Type B pancreatic cell (in vitro differentiated cells): ENCODE measurements at regions not wholly inside any gene's neighbourhood (a gene's known extent, or its start where the extent isn't known, plus 50 kb on each side); places are given as distances from the start of the nearest gene placed in this dataset.
A peak's percentile ranks its signal among the peaks of the same experiment; 100 is the strongest.

Experiments used
- DNase-seq: peaks from one replicate; pipeline ENCODE4 v3.0.0; 2021; ENCODE audit warnings: mixed read lengths; ENCODE audit not compliant: unreplicated experiment; ENCODE audit errors: extremely low spot score
- H3K27ac Mint-ChIP-seq: 2 replicates; pipeline ENCODE4 v1.8.0; 2021; ENCODE audit warnings: mild to moderate bottlenecking, mixed read lengths
- H3K27me3 Mint-ChIP-seq: 2 replicates; pipeline ENCODE4 v1.8.0; 2021; ENCODE audit warnings: mixed read lengths
- H3K36me3 Mint-ChIP-seq: 2 replicates; pipeline ENCODE4 v1.8.0; 2021; ENCODE audit warnings: mixed read lengths
- H3K4me1 Mint-ChIP-seq: one replicate; pipeline ENCODE4 v1.8.0; 2021; ENCODE audit warnings: mixed read lengths; ENCODE audit not compliant: unreplicated experiment
- H3K4me3 Mint-ChIP-seq: 2 replicates; pipeline ENCODE4 v1.8.0; 2021; ENCODE audit warnings: mild to moderate bottlenecking, mixed read lengths
- H3K9me3 Mint-ChIP-seq: 2 replicates; pipeline ENCODE4 v1.8.0; 2021; ENCODE audit warnings: mixed read lengths
- TF ChIP-seq, protein P1 (sequence below): fragments of 200-600 bp; sonication (generic); conservative IDR thresholded peaks from 2 replicates; pipeline ENCODE4 v1.5.0; 2021; ENCODE audit warnings: antibody characterized with exemption, mild to moderate bottlenecking

DNA sequence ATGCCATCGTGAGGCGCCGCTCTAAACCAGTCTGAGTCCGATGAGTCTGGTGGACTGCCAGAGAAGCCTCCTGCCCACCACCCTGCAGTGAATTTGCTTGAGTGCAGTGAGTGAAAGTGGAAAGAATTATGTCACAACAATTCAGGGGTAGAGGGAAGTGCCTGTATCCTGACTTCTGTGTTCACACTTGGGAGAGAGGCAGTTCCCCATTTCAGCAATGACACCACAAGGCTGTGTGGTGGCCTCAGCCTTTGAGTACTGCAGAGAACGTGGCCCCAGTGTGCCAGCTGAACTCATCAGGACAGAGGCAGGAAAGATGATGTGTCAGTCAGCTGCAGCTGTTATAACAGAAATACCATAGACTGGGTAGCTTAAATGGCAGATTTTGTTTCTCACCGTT, 155.6 kb downstream of the COG6 start:
- no peaks in the 10 kb centered on the region for H3K36me3 Mint-ChIP-seq
- no peak overlapping the region for H3K27ac Mint-ChIP-seq

DNA sequence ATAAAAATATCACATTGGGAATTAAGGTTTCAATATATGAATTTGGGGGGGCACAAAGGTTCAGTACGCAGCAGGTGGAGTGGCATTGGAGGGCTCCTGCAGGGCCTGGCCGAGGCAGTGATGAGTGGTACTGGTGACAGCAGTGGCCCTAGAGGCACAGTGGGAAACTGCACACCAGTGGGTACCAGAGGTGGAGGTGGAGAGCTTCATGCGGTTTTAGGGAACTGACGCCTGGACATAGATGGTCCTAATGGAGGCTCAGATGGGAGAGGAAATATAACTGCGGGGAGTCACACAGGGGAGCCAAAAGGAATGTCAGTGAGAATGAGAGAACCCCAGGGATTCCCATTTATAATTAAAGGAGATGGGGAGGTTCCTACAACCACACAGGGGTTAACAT, 156.2 kb downstream of the COG6 start:
- H3K27me3 Mint-ChIP-seq: peaks cover 6% of the 10 kb centered on the region
- no peak overlapping the region for H3K4me3 Mint-ChIP-seq
- no peaks in the 10 kb centered on the region for H3K9me3 Mint-ChIP-seq
- no peak for DNase-seq
- TF ChIP-seq, protein P1, sequence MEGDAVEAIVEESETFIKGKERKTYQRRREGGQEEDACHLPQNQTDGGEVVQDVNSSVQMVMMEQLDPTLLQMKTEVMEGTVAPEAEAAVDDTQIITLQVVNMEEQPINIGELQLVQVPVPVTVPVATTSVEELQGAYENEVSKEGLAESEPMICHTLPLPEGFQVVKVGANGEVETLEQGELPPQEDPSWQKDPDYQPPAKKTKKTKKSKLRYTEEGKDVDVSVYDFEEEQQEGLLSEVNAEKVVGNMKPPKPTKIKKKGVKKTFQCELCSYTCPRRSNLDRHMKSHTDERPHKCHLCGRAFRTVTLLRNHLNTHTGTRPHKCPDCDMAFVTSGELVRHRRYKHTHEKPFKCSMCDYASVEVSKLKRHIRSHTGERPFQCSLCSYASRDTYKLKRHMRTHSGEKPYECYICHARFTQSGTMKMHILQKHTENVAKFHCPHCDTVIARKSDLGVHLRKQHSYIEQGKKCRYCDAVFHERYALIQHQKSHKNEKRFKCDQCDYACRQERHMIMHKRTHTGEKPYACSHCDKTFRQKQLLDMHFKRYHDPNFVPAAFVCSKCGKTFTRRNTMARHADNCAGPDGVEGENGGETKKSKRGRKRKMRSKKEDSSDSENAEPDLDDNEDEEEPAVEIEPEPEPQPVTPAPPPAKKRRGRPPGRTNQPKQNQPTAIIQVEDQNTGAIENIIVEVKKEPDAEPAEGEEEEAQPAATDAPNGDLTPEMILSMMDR: peak; percentile 29
- H3K4me1 Mint-ChIP-seq: no peaks in the 10 kb centered on the region
- H3K36me3 Mint-ChIP-seq: no peaks in the 10 kb centered on the region
- H3K27ac Mint-ChIP-seq: no peak overlapping the region

More for the DNA sequence above, 155.6 kb downstream of the COG6 start:
- DNase-seq: no peak
- Mint-ChIP-seq H3K9me3 (no peaks in the 10 kb centered on the region), H3K4me3 (no peak overlapping the region), H3K4me1 (no peaks in the 10 kb centered on the region), H3K27me3 (peaks cover 6% of the 10 kb centered on the region)
- TF ChIP-seq, protein P1: no peak

- TF ChIP-seq, protein P1: no peak
- Mint-ChIP-seq H3K4me3 (no peak overlapping the region), H3K36me3 (no peaks in the 10 kb centered on the region), H3K27me3 (peaks cover 3% of the 10 kb centered on the region), H3K27ac (no peak overlapping the region), H3K4me1 (peaks cover 6% of the 10 kb centered on the region), H3K9me3 (no peaks in the 10 kb centered on the region)
- DNase-seq: no peak
Observed at GRCh38 chr13:39815345-39816111, 160.1 kb downstream of the COG6 start.

GRCh38 chr13:39816936-39817335, 161.5 kb downstream of the COG6 start:
- Mint-ChIP-seq H3K9me3 (no peaks in the 10 kb centered on the region), H3K36me3 (no peaks in the 10 kb centered on the region), H3K27ac (no peak overlapping the region), H3K27me3 (peaks cover 11% of the 10 kb centered on the region), H3K4me3 (no peak overlapping the region), H3K4me1 (peaks cover 6% of the 10 kb centered on the region)
- DNase-seq: no peak
- TF ChIP-seq, protein P1: no peak

DNA sequence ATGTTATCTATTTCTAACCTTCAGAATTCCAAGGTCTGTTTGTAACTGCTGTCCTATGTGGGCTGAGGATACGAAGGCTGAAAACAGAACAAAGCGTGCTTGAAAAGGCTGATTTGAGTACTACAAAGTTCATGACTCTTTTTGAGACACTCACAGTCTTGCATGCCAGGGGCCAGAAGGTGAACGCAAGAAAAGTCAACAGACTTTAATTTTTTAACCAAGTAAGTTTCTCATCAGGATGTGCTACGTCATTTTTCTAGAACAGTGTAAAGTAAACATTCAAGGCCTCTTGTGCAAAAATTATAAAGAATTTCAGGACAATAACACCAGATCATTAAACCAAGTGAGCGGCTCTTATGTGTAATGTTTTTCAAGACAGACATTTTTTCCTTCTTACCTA, 163.5 kb downstream of the COG6 start:
- no peak overlapping the region for H3K4me3 Mint-ChIP-seq
- no peak overlapping the region for H3K27ac Mint-ChIP-seq
- H3K36me3 Mint-ChIP-seq: no peaks in the 10 kb centered on the region
- peaks cover 6% of the 10 kb centered on the region for H3K4me1 Mint-ChIP-seq
- DNase-seq: no peak
- H3K27me3 Mint-ChIP-seq: peaks cover 10% of the 10 kb centered on the region
- H3K9me3 Mint-ChIP-seq: no peaks in the 10 kb centered on the region
- TF ChIP-seq, protein P1: no peak
